GM21825 (cell line): ENCODE measurements at regions not wholly inside any gene's neighbourhood (a gene's known extent, or its start where the extent isn't known, plus 50 kb on each side); places are given as distances from the start of the nearest gene placed in this dataset.
"Not testable (repeated sequence)": the region's sequence is repeated elsewhere in the genome, so short reads cannot be mapped to it uniquely, and the experiment has no call there.

Experiments
- ATAC-seq: cut with Tn5 transposase; IDR thresholded peaks from one replicate; pipeline ENCODE4 v1.9.1; 2021; ENCODE audit warnings: mild to moderate bottlenecking, moderate library complexity; ENCODE audit not compliant: unreplicated experiment

- no peak for ATAC-seq
Measured at GRCh38 chr1:29410476-29410875, 174.2 kb downstream of the PTPRU start.

DNA sequence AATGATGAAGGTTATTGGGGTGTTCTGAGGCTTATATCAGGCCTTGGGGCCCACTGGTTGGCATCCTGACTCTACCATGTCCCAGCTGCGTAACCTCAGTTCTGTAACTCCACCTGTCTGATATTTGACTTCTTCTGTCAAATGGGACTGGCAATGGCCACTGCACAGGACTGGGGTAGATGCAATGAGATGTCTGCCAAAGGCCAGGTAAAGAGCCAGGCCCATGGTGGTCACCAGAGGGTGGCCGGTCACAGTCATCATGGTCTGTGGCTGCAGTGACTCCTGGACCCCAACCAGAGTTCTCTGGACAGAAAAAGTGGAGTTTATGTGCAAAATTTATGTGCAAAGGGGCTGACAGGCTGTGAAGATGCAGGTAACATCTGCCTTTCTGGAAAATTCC, 173.3 kb downstream of the PTPRU start:
- no peak for ATAC-seq

GRCh38 chr1:29408831-29409605, 172.7 kb downstream of the PTPRU start:
- no peak for ATAC-seq

- no peak for ATAC-seq
Measured at GRCh38 chr1:29406814-29407213, 170.5 kb downstream of the PTPRU start.

DNA sequence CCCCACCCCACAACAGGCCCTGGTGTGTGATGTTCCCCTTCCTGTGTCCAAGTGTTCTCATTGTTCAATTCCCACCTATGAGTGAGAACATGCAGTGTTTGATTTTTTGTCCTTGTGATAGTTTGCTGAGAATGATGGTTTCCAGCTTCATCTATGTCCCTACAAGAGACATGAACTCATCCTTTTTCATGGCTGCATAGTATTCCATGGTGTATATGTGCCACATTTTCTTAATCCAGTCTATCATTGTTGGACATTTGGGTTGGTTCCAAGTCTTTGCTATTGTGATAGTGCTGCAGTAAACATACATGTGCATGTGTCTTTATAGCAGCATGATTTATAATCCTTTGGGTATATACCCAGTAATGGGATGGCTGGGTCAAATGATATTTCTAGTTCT, 163.9 kb downstream of the PTPRU start:
- not testable (repeated sequence) for ATAC-seq

DNA sequence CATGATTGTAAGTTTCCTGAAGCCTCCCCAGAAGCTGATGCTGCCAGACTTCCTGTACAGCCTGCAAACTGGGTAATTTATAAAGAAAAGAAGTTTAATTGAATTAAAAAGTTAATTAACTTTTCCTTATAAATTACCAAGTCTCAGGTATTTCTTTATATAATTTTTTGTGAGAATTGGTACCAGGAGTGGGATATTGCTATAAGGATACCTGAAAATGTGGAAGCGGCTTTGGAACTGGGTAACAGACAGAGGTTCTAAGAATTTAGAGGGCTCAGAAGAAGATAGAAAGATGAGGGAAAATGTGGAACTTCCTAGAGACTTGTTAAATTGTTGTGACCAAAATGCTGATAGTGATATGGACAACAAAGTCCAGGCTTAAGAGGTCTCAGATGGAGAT, 163.1 kb downstream of the PTPRU start:
- ATAC-seq: no peak

- ATAC-seq: no peak
Measured at GRCh38 chr1:29398431-29398830, 162.1 kb downstream of the PTPRU start.

- no peak for ATAC-seq
Measured at GRCh38 chr1:29397981-29398380, 161.7 kb downstream of the PTPRU start.

- no peak for ATAC-seq
Measured at GRCh38 chr1:29397256-29397590, 160.9 kb downstream of the PTPRU start.

DNA sequence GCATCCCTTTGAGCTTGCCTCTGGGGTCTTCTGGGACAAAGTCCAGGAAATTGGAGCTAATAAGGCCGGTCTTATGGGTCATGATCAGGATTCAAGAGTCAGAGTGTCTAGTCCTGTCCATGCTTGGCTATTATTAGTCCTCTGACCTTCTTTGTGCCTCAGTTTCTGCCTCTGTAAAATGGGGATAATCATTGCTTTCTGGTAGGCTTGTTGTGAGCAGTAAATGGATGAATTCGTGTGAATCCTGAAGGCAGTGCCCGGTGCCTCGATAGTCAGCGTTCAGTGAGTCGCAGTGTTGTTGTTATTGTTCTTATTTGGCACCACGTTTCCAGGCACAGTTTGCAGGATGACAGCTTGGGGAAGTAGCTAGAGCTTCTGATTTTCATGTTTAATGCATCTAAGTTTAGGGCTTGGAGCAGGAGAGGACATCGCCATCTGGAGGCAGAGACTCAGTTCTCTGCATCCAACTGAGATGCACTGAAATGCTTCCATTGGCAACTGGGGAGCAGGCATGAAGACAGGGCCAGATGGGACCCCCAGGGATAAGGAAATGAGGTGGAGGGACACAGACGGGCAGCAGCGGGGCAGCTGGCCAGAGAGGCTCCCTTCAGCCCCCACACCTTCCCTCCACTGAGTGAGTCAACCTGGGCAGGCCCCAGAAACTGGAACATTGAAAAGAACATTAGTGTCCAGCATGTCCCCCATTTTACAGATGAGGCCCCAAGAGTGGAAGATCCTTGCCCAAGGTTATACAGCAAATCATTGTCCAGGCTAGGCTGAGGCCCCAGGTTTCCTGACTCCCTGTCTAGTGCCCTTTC, 160.3 kb downstream of the PTPRU start:
- no peak for ATAC-seq

- ATAC-seq: no peak
Measured at GRCh38 chr1:29395736-29396437, 159.6 kb downstream of the PTPRU start.

- ATAC-seq: no peak
Measured at GRCh38 chr1:29394521-29395225, 158.4 kb downstream of the PTPRU start.

DNA sequence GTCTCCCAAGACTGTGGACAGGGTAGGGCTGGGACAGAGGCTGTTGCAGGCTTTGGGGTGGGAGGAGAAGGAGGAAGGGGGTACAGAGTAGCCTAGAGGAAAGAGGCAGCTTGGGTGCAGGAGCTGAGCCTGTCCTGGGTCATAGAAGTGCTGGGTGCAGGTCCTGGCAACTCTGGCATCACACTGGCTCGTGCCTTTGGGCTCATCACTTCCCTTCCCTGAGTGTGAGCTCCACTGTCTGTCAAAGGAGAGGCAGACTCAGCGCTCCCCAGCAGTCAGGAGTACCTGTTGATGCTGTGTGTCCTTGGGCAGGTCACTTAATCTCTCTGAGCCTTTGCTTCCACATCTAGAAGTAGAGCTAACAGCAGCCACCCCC, 157.1 kb downstream of the PTPRU start:
- no peak for ATAC-seq

DNA sequence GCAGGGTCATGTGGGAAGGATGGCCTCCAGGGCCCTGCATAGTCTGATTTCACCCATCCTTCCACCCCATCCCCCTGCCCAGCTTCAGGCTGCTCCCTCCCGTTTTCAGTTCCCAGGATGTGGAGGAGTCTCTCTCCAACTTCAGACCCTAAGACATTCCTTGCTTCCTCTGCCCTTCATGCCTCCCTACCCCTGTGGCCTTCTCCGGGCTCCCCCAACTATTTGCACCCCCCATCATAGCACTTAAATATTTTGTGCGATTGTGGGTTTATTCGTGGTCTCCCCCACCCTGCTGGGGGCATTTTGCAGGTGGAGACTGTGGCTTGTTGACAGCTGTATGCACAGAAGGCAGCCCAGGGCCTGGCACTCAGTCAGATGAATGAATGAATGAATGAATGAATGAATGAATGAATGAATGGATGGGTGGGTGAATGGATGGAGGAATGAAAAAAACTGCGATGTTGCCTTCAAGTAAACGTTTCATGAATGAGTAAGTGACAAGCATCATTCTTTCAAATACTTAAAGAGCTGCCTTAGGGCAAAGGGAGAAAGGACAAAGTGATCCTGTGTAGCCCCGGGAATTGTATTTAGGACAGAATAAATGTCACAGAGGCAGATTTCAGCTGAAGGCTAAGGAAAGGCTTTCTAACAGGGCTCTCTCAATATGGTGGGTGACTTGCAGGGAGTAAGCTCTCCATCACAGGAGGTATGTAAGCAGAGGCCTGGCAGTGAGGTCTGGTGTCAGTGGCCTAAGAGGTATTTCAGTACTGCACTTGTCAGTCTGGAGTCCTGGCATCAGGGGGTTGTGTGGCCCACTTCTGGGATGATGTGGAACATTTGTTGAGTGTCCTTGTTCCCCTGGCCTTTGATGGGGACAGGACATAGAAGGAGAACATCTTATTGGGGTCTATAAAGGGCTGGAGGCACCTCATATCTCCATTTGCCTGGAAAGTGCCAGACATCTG, 156.4 kb downstream of the PTPRU start:
- ATAC-seq: no peak

DNA sequence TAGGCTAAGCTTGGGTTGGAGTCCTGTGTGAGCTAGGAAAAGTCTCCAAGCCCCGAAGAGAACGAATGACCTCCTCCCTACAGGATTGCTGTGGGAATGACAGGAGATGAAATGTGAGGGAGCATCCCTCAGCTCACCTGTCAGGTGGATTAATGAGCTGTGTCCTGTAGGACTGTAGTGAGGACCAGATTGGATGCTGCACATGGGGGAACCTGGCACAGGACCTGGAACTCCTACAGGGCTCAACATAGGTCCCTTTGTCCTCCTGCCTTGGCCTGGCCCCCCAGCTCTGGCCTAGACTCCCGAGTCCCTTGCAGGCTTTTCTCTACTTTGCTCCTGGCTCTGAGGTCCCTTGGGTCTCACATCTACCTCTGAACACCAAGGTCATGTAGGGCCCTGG, 155.7 kb downstream of the PTPRU start:
- ATAC-seq: no peak

GRCh38 chr1:29391362-29391880, 155.1 kb downstream of the PTPRU start:
- no peak for ATAC-seq

DNA sequence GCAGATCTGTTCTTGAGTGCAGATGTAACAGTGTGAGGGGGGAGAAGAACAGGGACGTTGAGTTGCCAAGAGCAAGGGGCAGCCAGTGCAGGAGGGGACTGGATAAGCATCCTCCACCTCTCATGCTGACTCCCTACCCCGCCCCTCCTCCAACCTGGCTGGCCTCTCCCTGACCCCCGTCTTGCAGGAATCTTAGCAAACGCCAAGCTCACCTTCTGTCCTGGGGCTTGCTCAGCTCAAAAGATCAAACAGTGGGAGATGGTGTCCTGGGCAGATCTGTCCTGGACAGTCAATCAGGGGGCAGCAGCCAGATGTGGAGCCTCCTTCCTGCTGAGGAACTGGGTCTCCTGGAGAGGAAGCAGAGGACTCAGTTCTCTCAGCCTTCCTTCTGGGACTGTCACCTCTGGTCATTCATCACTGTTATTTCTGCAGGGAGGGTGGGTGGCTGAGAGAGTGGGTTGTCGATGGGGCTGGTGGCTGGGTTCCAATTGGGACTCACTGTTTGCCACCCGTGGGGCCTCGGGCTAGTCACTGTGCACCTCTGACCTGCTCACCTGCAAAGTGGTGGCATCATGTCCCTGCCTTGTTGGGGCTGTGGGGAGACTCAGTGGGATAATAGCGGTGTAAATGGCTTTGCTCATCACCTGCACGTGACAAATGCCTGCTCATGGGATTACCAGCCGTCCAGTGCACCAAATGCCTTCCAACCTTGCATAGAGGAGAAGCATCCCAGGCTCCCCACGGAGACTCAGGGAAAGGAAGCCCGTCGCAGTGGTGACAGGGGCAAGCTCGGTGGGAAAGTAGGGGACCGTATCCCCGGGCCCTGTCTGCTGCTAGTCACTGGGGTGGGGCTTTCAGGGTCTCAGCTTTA, 154.4 kb downstream of the PTPRU start:
- ATAC-seq: no peak

DNA sequence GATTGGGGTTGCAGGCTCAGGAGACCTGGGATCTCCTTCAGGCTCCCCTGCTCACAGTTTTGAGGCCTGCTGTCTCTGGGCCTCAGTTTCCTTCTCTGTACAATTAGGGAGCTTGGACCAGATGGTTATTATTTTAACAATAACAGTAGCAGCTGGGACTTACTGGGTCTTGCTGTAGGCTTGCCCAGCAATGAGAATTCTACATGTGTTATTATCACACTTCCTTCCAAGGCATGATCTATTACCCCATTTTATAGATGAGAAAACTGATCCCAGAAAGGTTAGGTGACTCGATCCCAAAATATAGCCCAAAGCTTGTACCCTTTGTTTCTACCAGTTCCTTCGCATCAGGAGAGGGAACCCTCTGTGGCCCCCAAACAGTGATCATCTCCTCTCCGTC, 153.8 kb downstream of the PTPRU start:
- ATAC-seq: no peak

DNA sequence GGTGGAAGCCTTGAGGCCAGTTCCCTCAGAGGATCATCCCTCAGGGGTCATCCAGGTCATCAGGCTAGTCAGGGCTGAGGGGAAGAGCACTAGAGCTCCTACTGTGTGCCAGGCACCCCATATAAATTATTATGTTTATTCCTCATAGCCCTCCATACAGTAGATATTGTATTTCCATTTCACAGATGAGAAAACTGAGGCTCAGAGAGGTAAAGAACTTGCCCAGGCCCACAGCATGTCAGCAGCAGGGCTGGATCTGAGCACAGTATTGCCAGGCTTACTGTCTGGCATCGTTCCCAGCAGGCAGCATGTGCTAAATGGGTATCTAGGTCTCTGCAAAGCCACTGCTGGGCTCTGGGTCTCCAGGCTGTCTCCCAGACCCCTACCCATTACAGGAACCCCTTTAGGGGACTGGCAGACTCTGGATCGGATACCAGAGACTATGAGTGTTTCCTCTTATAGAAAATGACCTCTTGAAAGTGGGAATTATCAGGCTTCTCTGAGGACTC, 153.3 kb downstream of the PTPRU start:
- no peak for ATAC-seq
